ENCODE measurements at regions not wholly inside any gene's neighbourhood (a gene's known extent, or its start where the extent isn't known, plus 50 kb on each side); places are given as distances from the start of the nearest gene placed in this dataset.
"Not testable (repeated sequence)": the region's sequence is repeated elsewhere in the genome, so short reads cannot be mapped to it uniquely, and the experiment has no call there.

- no peak for DNase-seq (ENCODE audit: low read depth)
- H3K4me3 ChIP-seq (ENCODE audit: low read depth, low read length): no peak overlapping the region
Observed at GRCh38 chr3:187880441-187880840, 135.2 kb upstream of the BCL6 start.

GRCh38 chr3:187880851-187881250, 135.6 kb upstream of the BCL6 start:
- no peak for DNase-seq (ENCODE audit: low read depth)
- TF ChIP-seq CTCF (IDR thresholded peaks at IDR 0.05; ENCODE audit: insufficient read depth, low read depth, low read length, missing control alignments): no peak
- no peak overlapping the region for H3K4me3 ChIP-seq (ENCODE audit: low read depth, low read length)

More at GRCh38 chr3:187880441-187880840, 135.2 kb upstream of the BCL6 start:
- TF ChIP-seq CTCF (IDR thresholded peaks at IDR 0.05; ENCODE audit: insufficient read depth, low read depth, low read length, missing control alignments): no peak

DNA sequence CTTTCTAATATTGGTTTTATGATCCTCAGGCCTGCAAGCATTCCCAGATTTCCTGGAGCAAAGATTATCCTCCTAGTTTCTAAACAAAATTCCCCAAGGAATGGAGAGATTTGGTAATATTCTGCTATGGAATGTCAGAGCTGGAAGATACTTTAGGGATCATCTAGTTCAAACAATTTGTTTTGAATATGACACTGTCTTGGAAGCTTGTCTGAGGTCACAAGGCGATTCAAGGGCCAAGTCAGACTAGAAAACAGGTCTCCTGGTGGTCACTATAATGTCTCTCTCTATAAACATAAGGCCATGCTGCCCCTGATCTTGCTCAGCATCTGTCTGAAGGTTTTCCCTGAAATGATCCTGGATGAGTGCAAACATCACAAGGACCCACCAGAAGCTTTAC, 143.4 kb upstream of the BCL6 start:
- no peak overlapping the region for H3K4me3 ChIP-seq (ENCODE audit: low read depth, low read length)
- TF ChIP-seq CTCF (IDR thresholded peaks at IDR 0.05; ENCODE audit: insufficient read depth, low read depth, low read length, missing control alignments): no peak
- no peak for DNase-seq (ENCODE audit: low read depth)

- DNase-seq (ENCODE audit: low read depth): no peak
- no peak overlapping the region for H3K4me3 ChIP-seq (ENCODE audit: low read depth, low read length)
- TF ChIP-seq CTCF (IDR thresholded peaks at IDR 0.05; ENCODE audit: insufficient read depth, low read depth, low read length, missing control alignments): no peak
Observed at GRCh38 chr3:187889106-187889505, 143.8 kb upstream of the BCL6 start.

- TF ChIP-seq CTCF (IDR thresholded peaks at IDR 0.05; ENCODE audit: insufficient read depth, low read depth, low read length, missing control alignments): no peak
- H3K4me3 ChIP-seq (ENCODE audit: low read depth, low read length): no peak overlapping the region
- DNase-seq (ENCODE audit: low read depth): no peak
Observed at GRCh38 chr3:187889601-187890404, 144.5 kb upstream of the BCL6 start.

- H3K4me3 ChIP-seq (ENCODE audit: low read depth, low read length); DNase-seq (ENCODE audit: low read depth): not testable (repeated sequence)
Observed at GRCh38 chr3:187890405-187890752, 145.1 kb upstream of the BCL6 start.

DNA sequence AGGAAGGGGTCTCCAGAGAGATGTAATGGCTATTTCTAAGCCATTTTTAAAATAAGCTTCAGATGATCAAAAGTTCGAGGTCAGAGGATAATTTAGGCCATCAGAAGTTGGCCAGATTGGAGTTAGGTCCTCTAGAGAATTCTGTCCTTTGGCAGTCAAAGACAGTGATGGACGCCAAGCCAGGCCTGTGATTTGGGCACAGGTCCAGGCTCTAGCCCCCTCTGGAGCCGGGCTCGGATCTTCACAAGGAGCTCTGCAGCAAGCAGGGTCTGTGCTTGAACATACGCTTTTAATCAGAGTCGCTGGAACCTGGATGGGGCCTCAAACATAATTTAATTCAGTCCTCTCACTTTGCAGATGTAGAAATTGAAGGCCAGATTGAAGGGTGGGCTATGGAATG, 151.4 kb upstream of the BCL6 start:
- DNase-seq (ENCODE audit: low read depth): no peak
- H3K4me3 ChIP-seq (ENCODE audit: low read depth, low read length): no peak overlapping the region
- no peak for TF ChIP-seq CTCF (IDR thresholded peaks at IDR 0.05; ENCODE audit: insufficient read depth, low read depth, low read length, missing control alignments)
